ENCODE measurements at regions not wholly inside any gene's neighbourhood (a gene's known extent, or its start where the extent isn't known, plus 50 kb on each side); places are given as distances from the start of the nearest gene placed in this dataset.
"Not testable (repeated sequence)": the region's sequence is repeated elsewhere in the genome, so short reads cannot be mapped to it uniquely, and the experiment has no call there.

DNA sequence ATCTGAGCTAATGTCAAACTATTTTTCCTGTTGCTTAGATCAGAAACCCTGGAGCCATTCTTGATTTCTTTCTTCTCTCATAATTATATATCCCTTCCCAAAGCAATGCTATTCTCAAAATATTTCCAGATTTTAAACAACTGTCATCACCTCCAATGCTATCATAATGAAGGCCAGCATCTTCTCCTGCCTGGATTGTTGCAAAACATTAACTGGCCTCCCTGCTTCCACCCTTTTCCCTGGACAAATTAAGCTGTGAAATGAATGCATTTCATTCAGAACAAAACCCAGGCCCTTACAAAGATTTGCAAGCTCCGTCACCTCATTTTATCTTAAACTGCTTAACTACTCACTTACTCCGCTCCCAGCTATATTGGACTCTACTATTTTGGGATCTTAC lies 535.3 kb upstream of the HS3ST5 start (continued):
- TF ChIP-seq, protein P1, sequence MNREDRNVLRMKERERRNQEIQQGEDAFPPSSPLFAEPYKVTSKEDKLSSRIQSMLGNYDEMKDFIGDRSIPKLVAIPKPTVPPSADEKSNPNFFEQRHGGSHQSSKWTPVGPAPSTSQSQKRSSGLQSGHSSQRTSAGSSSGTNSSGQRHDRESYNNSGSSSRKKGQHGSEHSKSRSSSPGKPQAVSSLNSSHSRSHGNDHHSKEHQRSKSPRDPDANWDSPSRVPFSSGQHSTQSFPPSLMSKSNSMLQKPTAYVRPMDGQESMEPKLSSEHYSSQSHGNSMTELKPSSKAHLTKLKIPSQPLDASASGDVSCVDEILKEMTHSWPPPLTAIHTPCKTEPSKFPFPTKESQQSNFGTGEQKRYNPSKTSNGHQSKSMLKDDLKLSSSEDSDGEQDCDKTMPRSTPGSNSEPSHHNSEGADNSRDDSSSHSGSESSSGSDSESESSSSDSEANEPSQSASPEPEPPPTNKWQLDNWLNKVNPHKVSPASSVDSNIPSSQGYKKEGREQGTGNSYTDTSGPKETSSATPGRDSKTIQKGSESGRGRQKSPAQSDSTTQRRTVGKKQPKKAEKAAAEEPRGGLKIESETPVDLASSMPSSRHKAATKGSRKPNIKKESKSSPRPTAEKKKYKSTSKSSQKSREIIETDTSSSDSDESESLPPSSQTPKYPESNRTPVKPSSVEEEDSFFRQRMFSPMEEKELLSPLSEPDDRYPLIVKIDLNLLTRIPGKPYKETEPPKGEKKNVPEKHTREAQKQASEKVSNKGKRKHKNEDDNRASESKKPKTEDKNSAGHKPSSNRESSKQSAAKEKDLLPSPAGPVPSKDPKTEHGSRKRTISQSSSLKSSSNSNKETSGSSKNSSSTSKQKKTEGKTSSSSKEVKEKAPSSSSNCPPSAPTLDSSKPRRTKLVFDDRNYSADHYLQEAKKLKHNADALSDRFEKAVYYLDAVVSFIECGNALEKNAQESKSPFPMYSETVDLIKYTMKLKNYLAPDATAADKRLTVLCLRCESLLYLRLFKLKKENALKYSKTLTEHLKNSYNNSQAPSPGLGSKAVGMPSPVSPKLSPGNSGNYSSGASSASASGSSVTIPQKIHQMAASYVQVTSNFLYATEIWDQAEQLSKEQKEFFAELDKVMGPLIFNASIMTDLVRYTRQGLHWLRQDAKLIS (CRISPR knock-in tag; IDR thresholded peaks at IDR 0.05; ENCODE audit: borderline replicate concordance) = no peak

DNA sequence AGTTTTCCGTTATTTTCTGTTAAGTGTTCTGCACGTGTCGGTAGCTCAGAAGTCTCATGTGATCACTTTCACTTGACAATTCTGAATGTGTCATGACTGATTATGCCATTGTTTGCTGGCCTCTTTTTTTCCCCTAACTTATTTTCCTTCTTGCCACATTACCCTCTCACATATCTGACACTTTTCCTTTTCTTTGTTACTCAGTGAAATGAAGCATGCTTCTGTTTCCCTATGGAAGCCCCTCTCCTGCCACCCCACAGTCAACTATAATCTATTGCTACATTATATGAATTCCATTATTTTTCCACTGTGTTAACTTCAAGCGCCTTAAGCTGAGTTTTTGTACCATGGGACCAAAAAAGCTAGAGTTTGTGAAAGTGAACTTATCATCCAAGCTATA lies 531.6 kb upstream of the HS3ST5 start:
- ChIA-PET CTCF (no interaction called here), POLR2A (no interaction called here)
- TF ChIP-seq NFYB (CRISPR knock-in tag; conservative IDR thresholded peaks at IDR 0.05; ENCODE audit: low read depth) (no peak), OVOL2 (CRISPR knock-in tag; IDR thresholded peaks at IDR 0.05; ENCODE audit: borderline replicate concordance) (no peak), SOX15 (CRISPR knock-in tag; IDR thresholded peaks at IDR 0.05) (no peak), MYBL2 (CRISPR knock-in tag; IDR thresholded peaks at IDR 0.05) (no peak)
- H3K4me3 Mint-ChIP-seq = no peak overlapping the region
- no peaks in the 10 kb centered on the region for H3K9me3 Mint-ChIP-seq
- no peak overlapping the region; the same call in 1 of the 2 replicates for H3K27ac Mint-ChIP-seq
- H3K36me3 Mint-ChIP-seq = no peaks in the 10 kb centered on the region
- no peaks in the 10 kb centered on the region for H3K27me3 Mint-ChIP-seq (ENCODE audit: low read depth)
- ATAC-seq = no peak
- no peak for DNase-seq (ENCODE audit: low spot score)
- H3K4me1 Mint-ChIP-seq = no peaks in the 10 kb centered on the region

DNA sequence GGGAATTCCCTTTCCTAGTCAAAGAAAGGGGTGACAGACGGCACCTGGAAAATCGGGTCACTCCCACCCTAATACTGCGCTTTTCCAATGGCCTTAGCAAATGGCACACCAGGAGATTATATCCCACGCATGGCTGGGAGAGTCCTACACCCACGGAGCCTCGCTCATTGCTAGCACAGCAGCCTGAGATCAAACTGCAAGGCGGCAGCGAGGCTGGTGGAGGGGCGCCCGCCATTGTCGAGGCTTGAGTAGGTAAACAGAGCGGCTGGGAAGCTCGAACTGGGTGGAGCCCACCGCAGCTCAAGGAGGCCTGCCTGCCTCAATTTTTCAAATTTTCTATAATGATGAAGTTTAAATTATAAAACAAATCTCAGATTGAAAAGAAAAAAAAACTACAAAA lies 522.7 kb upstream of the HS3ST5 start:
- DNase-seq (ENCODE audit: low spot score); H3K4me3 Mint-ChIP-seq; H3K9me3 Mint-ChIP-seq; CTCF ChIA-PET; H3K27me3 Mint-ChIP-seq (ENCODE audit: low read depth); ATAC-seq; H3K4me1 Mint-ChIP-seq; H3K27ac Mint-ChIP-seq; POLR2A ChIA-PET; H3K36me3 Mint-ChIP-seq: not testable (repeated sequence)

DNA sequence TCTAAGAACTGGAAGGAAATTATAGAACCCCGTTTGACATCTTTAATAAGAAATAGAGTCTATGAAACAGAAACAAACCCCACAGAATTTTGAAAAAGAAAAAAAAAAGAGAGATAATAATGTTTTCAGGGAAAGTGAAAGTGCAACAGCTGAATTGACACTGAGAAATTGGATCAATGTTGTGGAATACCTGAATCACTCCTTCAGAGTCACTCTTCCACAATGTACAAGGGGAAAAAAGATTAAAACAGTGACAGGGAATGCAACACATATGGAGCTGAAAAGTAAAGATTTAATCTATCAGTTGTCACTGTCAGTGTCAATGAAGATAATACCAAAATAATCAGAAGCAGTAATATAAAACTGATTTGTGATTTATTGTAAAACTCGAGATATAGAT lies 520.8 kb upstream of the HS3ST5 start:
- H3K9me3 Mint-ChIP-seq = peaks cover 5% of the 10 kb centered on the region
- POLR2A ChIA-PET = no interaction called here
- CTCF ChIA-PET = no interaction called here
- no peaks in the 10 kb centered on the region for H3K4me1 Mint-ChIP-seq
- DNase-seq (ENCODE audit: low spot score) = no peak
- H3K4me3 Mint-ChIP-seq = no peak overlapping the region
- peaks cover 5% of the 10 kb centered on the region; the same call in 1 of the 2 replicates for H3K36me3 Mint-ChIP-seq
- no peaks in the 10 kb centered on the region for H3K27me3 Mint-ChIP-seq (ENCODE audit: low read depth)
- no peak for ATAC-seq
- H3K27ac Mint-ChIP-seq = no peak overlapping the region
- TF ChIP-seq, protein P2, sequence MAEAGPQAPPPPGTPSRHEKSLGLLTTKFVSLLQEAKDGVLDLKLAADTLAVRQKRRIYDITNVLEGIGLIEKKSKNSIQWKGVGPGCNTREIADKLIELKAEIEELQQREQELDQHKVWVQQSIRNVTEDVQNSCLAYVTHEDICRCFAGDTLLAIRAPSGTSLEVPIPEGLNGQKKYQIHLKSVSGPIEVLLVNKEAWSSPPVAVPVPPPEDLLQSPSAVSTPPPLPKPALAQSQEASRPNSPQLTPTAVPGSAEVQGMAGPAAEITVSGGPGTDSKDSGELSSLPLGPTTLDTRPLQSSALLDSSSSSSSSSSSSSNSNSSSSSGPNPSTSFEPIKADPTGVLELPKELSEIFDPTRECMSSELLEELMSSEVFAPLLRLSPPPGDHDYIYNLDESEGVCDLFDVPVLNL (CRISPR knock-in tag; IDR thresholded peaks at IDR 0.05; ENCODE audit: borderline replicate concordance, low read depth) = no peak
- TF ChIP-seq, protein P3, sequence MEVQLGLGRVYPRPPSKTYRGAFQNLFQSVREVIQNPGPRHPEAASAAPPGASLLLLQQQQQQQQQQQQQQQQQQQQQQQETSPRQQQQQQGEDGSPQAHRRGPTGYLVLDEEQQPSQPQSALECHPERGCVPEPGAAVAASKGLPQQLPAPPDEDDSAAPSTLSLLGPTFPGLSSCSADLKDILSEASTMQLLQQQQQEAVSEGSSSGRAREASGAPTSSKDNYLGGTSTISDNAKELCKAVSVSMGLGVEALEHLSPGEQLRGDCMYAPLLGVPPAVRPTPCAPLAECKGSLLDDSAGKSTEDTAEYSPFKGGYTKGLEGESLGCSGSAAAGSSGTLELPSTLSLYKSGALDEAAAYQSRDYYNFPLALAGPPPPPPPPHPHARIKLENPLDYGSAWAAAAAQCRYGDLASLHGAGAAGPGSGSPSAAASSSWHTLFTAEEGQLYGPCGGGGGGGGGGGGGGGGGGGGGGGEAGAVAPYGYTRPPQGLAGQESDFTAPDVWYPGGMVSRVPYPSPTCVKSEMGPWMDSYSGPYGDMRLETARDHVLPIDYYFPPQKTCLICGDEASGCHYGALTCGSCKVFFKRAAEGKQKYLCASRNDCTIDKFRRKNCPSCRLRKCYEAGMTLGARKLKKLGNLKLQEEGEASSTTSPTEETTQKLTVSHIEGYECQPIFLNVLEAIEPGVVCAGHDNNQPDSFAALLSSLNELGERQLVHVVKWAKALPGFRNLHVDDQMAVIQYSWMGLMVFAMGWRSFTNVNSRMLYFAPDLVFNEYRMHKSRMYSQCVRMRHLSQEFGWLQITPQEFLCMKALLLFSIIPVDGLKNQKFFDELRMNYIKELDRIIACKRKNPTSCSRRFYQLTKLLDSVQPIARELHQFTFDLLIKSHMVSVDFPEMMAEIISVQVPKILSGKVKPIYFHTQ (CRISPR knock-in tag; IDR thresholded peaks at IDR 0.05) = no peak
- TF ChIP-seq, protein P4, sequence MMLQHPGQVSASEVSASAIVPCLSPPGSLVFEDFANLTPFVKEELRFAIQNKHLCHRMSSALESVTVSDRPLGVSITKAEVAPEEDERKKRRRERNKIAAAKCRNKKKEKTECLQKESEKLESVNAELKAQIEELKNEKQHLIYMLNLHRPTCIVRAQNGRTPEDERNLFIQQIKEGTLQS (CRISPR knock-in tag; conservative IDR thresholded peaks at IDR 0.05) = no peak
- TF ChIP-seq NR2C2 (CRISPR knock-in tag; IDR thresholded peaks at IDR 0.05) = no peak
- TF ChIP-seq CBFB (CRISPR knock-in tag; IDR thresholded peaks at IDR 0.05; ENCODE audit: low read depth) = no peak
- TF ChIP-seq, protein P5, sequence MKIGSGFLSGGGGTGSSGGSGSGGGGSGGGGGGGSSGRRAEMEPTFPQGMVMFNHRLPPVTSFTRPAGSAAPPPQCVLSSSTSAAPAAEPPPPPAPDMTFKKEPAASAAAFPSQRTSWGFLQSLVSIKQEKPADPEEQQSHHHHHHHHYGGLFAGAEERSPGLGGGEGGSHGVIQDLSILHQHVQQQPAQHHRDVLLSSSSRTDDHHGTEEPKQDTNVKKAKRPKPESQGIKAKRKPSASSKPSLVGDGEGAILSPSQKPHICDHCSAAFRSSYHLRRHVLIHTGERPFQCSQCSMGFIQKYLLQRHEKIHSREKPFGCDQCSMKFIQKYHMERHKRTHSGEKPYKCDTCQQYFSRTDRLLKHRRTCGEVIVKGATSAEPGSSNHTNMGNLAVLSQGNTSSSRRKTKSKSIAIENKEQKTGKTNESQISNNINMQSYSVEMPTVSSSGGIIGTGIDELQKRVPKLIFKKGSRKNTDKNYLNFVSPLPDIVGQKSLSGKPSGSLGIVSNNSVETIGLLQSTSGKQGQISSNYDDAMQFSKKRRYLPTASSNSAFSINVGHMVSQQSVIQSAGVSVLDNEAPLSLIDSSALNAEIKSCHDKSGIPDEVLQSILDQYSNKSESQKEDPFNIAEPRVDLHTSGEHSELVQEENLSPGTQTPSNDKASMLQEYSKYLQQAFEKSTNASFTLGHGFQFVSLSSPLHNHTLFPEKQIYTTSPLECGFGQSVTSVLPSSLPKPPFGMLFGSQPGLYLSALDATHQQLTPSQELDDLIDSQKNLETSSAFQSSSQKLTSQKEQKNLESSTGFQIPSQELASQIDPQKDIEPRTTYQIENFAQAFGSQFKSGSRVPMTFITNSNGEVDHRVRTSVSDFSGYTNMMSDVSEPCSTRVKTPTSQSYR (CRISPR knock-in tag; IDR thresholded peaks at IDR 0.05) = no peak
- TF ChIP-seq RELA (CRISPR knock-in tag; IDR thresholded peaks at IDR 0.05; ENCODE audit: borderline replicate concordance) = no peak
- TF ChIP-seq ZNF232 (CRISPR knock-in tag; IDR thresholded peaks at IDR 0.05) = no peak
- TF ChIP-seq, protein P6, sequence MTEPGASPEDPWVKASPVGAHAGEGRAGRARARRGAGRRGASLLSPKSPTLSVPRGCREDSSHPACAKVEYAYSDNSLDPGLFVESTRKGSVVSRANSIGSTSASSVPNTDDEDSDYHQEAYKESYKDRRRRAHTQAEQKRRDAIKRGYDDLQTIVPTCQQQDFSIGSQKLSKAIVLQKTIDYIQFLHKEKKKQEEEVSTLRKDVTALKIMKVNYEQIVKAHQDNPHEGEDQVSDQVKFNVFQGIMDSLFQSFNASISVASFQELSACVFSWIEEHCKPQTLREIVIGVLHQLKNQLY (CRISPR knock-in tag; IDR thresholded peaks at IDR 0.05) = no peak
- no peak for TF ChIP-seq ESRRA (CRISPR knock-in tag; IDR thresholded peaks at IDR 0.05; ENCODE audit: borderline replicate concordance)
- TF ChIP-seq NFE2L1 (CRISPR knock-in tag; IDR thresholded peaks at IDR 0.05) = no peak
- TF ChIP-seq MYBL2 (CRISPR knock-in tag; IDR thresholded peaks at IDR 0.05) = no peak
- no peak for TF ChIP-seq ETV6 (CRISPR knock-in tag; IDR thresholded peaks at IDR 0.05)
- TF ChIP-seq, protein P7, sequence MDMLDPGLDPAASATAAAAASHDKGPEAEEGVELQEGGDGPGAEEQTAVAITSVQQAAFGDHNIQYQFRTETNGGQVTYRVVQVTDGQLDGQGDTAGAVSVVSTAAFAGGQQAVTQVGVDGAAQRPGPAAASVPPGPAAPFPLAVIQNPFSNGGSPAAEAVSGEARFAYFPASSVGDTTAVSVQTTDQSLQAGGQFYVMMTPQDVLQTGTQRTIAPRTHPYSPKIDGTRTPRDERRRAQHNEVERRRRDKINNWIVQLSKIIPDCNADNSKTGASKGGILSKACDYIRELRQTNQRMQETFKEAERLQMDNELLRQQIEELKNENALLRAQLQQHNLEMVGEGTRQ (CRISPR knock-in tag; IDR thresholded peaks at IDR 0.05) = no peak
